KMS-11 (cell line): ENCODE measurements at regions not wholly inside any gene's neighbourhood (a gene's known extent, or its start where the extent isn't known, plus 50 kb on each side); places are given as distances from the start of the nearest gene placed in this dataset.

Experiments
- H2AFZ ChIP-seq: fragments of 200-600 bp; sonication (generic); 2 replicates; pipeline ENCODE4 v1.6.1; 2016; ENCODE audit warnings: antibody characterized with exemption, mixed run types, low read depth
- H3K27ac ChIP-seq: fragments of 200-600 bp; sonication (generic); 2 replicates; pipeline ENCODE4 v1.6.1; 2016; ENCODE audit warnings: mild to moderate bottlenecking, mixed run types
- H3K27me3 ChIP-seq: fragments of 200-600 bp; sonication (generic); 2 replicates; pipeline ENCODE4 v1.6.1; 2017; ENCODE audit warnings: mild to moderate bottlenecking, low read depth, mixed run types, moderate library complexity; ENCODE audit not compliant: insufficient read depth
- H3K36me3 ChIP-seq: fragments of 200-600 bp; sonication (generic); 2 replicates; pipeline ENCODE4 v1.6.1; 2017; ENCODE audit warnings: mild to moderate bottlenecking, mixed run types; ENCODE audit not compliant: insufficient read depth
- H3K4me1 ChIP-seq: fragments of 200-600 bp; sonication (generic); 2 replicates; pipeline ENCODE4 v1.6.1; 2016; ENCODE audit warnings: mild to moderate bottlenecking, low read depth, mixed run types; ENCODE audit not compliant: poor library complexity, severe bottlenecking
- H3K4me2 ChIP-seq: fragments of 200-600 bp; sonication (generic); 2 replicates; pipeline ENCODE4 v1.7.0; 2016; ENCODE audit warnings: mild to moderate bottlenecking, mixed run types
- H3K4me3 ChIP-seq: fragments of 200-600 bp; sonication (generic); IDR thresholded peaks from 2 replicates; pipeline ENCODE4 v1.6.1; 2017; ENCODE audit warnings: low read depth, low read length, mixed read lengths; ENCODE audit not compliant: insufficient read depth
- H3K79me2 ChIP-seq: fragments of 200-600 bp; sonication (generic); 2 replicates; pipeline ENCODE4 v1.6.1; 2016; ENCODE audit warnings: low read depth, mixed run types; ENCODE audit not compliant: insufficient read depth
- H3K9ac ChIP-seq: fragments of 200-600 bp; sonication (generic); 2 replicates; pipeline ENCODE4 v1.6.1; 2016; ENCODE audit warnings: mild to moderate bottlenecking, mixed run types
- H4K20me1 ChIP-seq: fragments of 200-600 bp; sonication (generic); 2 replicates; pipeline ENCODE4 v1.6.1; 2016; ENCODE audit warnings: mild to moderate bottlenecking, mixed run types; ENCODE audit not compliant: insufficient read depth
- CTCF ChIP-seq: fragments of 200-600 bp; sonication (generic); conservative IDR thresholded peaks from 2 replicates; pipeline ENCODE4 v1.6.1; 2017; ENCODE audit warnings: low read depth, mild to moderate bottlenecking, antibody characterized with exemption, low read length, moderate library complexity, mixed read lengths

GRCh38 chr12:105423237-105423636, 92.7 kb downstream of the C12orf75 start:
- no peaks in the 10 kb centered on the region for H4K20me1 ChIP-seq
- no peak overlapping the region for H3K27ac ChIP-seq
- H3K4me1 ChIP-seq: peaks cover 4% of the 10 kb centered on the region
- no peaks in the 10 kb centered on the region for H3K27me3 ChIP-seq
- H3K79me2 ChIP-seq: no peaks in the 10 kb centered on the region
- no peaks in the 10 kb centered on the region for H3K36me3 ChIP-seq
- TF ChIP-seq CTCF: no peak
- H3K9ac ChIP-seq: no peak overlapping the region
- no peak overlapping the region for H2AFZ ChIP-seq
- no peak overlapping the region for H3K4me3 ChIP-seq
- H3K4me2 ChIP-seq: no peak overlapping the region

- Histone ChIP-seq H3K27ac (no peak overlapping the region), H3K4me2 (no peak overlapping the region), H3K36me3 (no peaks in the 10 kb centered on the region), H3K79me2 (no peaks in the 10 kb centered on the region), H4K20me1 (no peaks in the 10 kb centered on the region), H3K4me3 (no peak overlapping the region), H3K4me1 (peaks cover 4% of the 10 kb centered on the region), H2AFZ (no peak overlapping the region), H3K9ac (no peak overlapping the region), H3K27me3 (no peaks in the 10 kb centered on the region)
- no peak for TF ChIP-seq CTCF
Observed at GRCh38 chr12:105423921-105424320, 93.4 kb downstream of the C12orf75 start.

GRCh38 chr12:105425254-105426174, 95.0 kb downstream of the C12orf75 start:
- H3K4me3 ChIP-seq: no peak overlapping the region
- H3K36me3 ChIP-seq: no peaks in the 10 kb centered on the region
- H3K4me2 ChIP-seq: no peak overlapping the region

GRCh38 chr12:105426766-105427165, 96.3 kb downstream of the C12orf75 start:
- Histone ChIP-seq H3K4me1 (no peaks in the 10 kb centered on the region), H3K36me3 (no peaks in the 10 kb centered on the region), H3K27ac (no peak overlapping the region), H3K9ac (no peak overlapping the region), H4K20me1 (no peaks in the 10 kb centered on the region), H3K4me2 (no peak overlapping the region), H3K4me3 (no peak overlapping the region), H3K27me3 (no peaks in the 10 kb centered on the region), H2AFZ (no peak overlapping the region), H3K79me2 (no peaks in the 10 kb centered on the region)
- TF ChIP-seq CTCF: no peak

More at GRCh38 chr12:105425254-105426174, 95.0 kb downstream of the C12orf75 start:
- Histone ChIP-seq H2AFZ (no peak overlapping the region), H3K79me2 (no peaks in the 10 kb centered on the region), H3K9ac (no peak overlapping the region), H4K20me1 (no peaks in the 10 kb centered on the region), H3K4me1 (peaks cover 4% of the 10 kb centered on the region), H3K27me3 (no peaks in the 10 kb centered on the region), H3K27ac (no peak overlapping the region)
- no peak for TF ChIP-seq CTCF
